Esophagus muscularis mucosa (tissue), 4 donors: ENCODE measurements at regions not wholly inside any gene's neighbourhood (a gene's known extent, or its start where the extent isn't known, plus 50 kb on each side); places are given as distances from the start of the nearest gene placed in this dataset.

Experiments
- CTCF ChIP-seq, 3 experiments: fragments of 200-600 bp in 2 of 3; fragments of 450-650 bp in 1 of 3; sonication (generic) in 2 of 3; IDR thresholded peaks; one replicate each; pipeline ENCODE4 v1.5.1; 2017 to 2019; ENCODE audit warnings: antibody characterized with exemption in 3 of 3, mild to moderate bottlenecking in 2 of 3, moderate library complexity in 1 of 3
- EP300 ChIP-seq: sonication (generic); formaldehyde crosslinking; IDR thresholded peaks from one replicate; pipeline ENCODE4 v1.6.1; 2017; ENCODE audit warnings: antibody characterized with exemption
- POLR2A ChIP-seq: fragments of 450-650 bp; IDR thresholded peaks from one replicate; pipeline ENCODE4 v1.6.1; 2017; ENCODE audit warnings: antibody characterized with exemption, moderate library complexity, mild to moderate bottlenecking, low read depth
- POLR2AphosphoS5 ChIP-seq, 2 donors: sonication (generic); formaldehyde crosslinking; IDR thresholded peaks; one replicate each; pipeline ENCODE4 v1.6.1; 2017; ENCODE audit warnings: antibody characterized with exemption in 2 of 2

- no peak for TF ChIP-seq EP300
- TF ChIP-seq POLR2A: no peak
- no peak for TF ChIP-seq CTCF (IDR thresholded peaks at IDR 0.05)
- TF ChIP-seq POLR2AphosphoS5 (IDR thresholded peaks at IDR 0.05): no peak
Observed at GRCh38 chr5:131096774-131097710, 68.0 kb downstream of the HINT1 start.
